Fibroblast of lung (primary cell): ENCODE measurements at regions not wholly inside any gene's neighbourhood (a gene's known extent, or its start where the extent isn't known, plus 50 kb on each side); places are given as distances from the start of the nearest gene placed in this dataset.

Experiments used
- DNase-seq, 2 donors: peaks; one replicate each; pipeline versions ENCODE4 v3.0.0 to v3.0.0-alpha.2; 2010; ENCODE audit warnings: low read depth in 2 of 2
- H2AFZ ChIP-seq: 2 replicates; pipeline ENCODE4 v1.5.1; 2012; ENCODE audit warnings: low read length, control low read depth, inconsistent platforms
- H3K27ac ChIP-seq: 2 replicates; pipeline ENCODE4 v1.5.1; 2011; ENCODE audit warnings: low read length, control low read depth; ENCODE audit not compliant: insufficient read depth
- H3K27me3 ChIP-seq: 2 replicates; pipeline ENCODE4 v1.5.1; 2011; ENCODE audit warnings: mild to moderate bottlenecking, low read length; ENCODE audit not compliant: control insufficient read depth, insufficient read depth
- H3K36me3 ChIP-seq: 2 replicates; pipeline ENCODE4 v1.5.1; 2011; ENCODE audit warnings: low read length; ENCODE audit not compliant: control insufficient read depth, insufficient read depth
- H3K4me1 ChIP-seq: 2 replicates; pipeline ENCODE4 v1.5.1; 2011; ENCODE audit warnings: low read length; ENCODE audit not compliant: control insufficient read depth, insufficient read depth; ENCODE audit errors: extremely low read depth
- H3K4me2 ChIP-seq: 2 replicates; pipeline ENCODE4 v1.5.1; 2011; ENCODE audit warnings: low read length, control low read depth; ENCODE audit not compliant: insufficient read depth; ENCODE audit errors: extremely low read depth
- H3K4me3 ChIP-seq, 4 experiments: fragments of 200-600 bp in 1 of 4; sonication (generic) in 1 of 4; replicated peaks in 1 of 4; 2 replicates each; pipeline ENCODE4 v1.5.1; 2011 to 2016; ENCODE audit warnings: low read length in 4 of 4, low read depth in 3 of 4, mild to moderate bottlenecking in 3 of 4, control low read depth in 2 of 4, inconsistent platforms in 1 of 4, mixed read lengths in 1 of 4; ENCODE audit not compliant: insufficient read depth in 1 of 4; ENCODE audit errors: control extremely low read depth in 1 of 4
- H3K79me2 ChIP-seq: 2 replicates; pipeline ENCODE4 v1.5.1; 2012; ENCODE audit warnings: mild to moderate bottlenecking, low read length, inconsistent platforms; ENCODE audit not compliant: control insufficient read depth, insufficient read depth
- H3K9ac ChIP-seq: 2 replicates; pipeline ENCODE4 v1.5.1; 2011; ENCODE audit warnings: mild to moderate bottlenecking, low read length, control low read depth; ENCODE audit not compliant: insufficient read depth
- H3K9me3 ChIP-seq: 2 replicates; pipeline ENCODE4 v1.5.1; 2012; ENCODE audit warnings: low read depth, low read length; ENCODE audit not compliant: control insufficient read depth, insufficient read depth
- H4K20me1 ChIP-seq: 2 replicates; pipeline ENCODE4 v1.5.1; 2011; ENCODE audit warnings: low read length; ENCODE audit not compliant: control insufficient read depth, insufficient read depth; ENCODE audit errors: extremely low read depth
- EZH2 ChIP-seq: IDR thresholded peaks from 2 replicates; pipeline ENCODE4 v1.5.1; 2012; ENCODE audit warnings: low read length, control low read depth, mild to moderate bottlenecking; ENCODE audit errors: missing control alignments
- TF ChIP-seq, protein P1 (sequence below), 2 donors: IDR thresholded peaks in 1 of 2; conservative IDR thresholded peaks in 1 of 2; 1 replicate in 1 of 2; 2 replicates in 1 of 2; pipeline ENCODE4 v1.5.1; 2011 to 2012; ENCODE audit warnings: low read length in 2 of 2, control low read depth in 1 of 2, inconsistent platforms in 1 of 2, low read depth in 1 of 2, mild to moderate bottlenecking in 1 of 2

- Histone ChIP-seq H2AFZ (no peak overlapping the region), H3K4me1 (no peaks in the 10 kb centered on the region), H3K79me2 (no peaks in the 10 kb centered on the region), H3K36me3 (no peaks in the 10 kb centered on the region), H3K9ac (no peak overlapping the region), H4K20me1 (no peaks in the 10 kb centered on the region), H3K4me2 (no peak overlapping the region), H3K27me3 (no peaks in the 10 kb centered on the region), H3K9me3 (no peaks in the 10 kb centered on the region), H3K27ac (no peak overlapping the region), H3K4me3 (no peak overlapping the region)
- TF ChIP-seq EZH2 = no peak
- TF ChIP-seq, protein P1, sequence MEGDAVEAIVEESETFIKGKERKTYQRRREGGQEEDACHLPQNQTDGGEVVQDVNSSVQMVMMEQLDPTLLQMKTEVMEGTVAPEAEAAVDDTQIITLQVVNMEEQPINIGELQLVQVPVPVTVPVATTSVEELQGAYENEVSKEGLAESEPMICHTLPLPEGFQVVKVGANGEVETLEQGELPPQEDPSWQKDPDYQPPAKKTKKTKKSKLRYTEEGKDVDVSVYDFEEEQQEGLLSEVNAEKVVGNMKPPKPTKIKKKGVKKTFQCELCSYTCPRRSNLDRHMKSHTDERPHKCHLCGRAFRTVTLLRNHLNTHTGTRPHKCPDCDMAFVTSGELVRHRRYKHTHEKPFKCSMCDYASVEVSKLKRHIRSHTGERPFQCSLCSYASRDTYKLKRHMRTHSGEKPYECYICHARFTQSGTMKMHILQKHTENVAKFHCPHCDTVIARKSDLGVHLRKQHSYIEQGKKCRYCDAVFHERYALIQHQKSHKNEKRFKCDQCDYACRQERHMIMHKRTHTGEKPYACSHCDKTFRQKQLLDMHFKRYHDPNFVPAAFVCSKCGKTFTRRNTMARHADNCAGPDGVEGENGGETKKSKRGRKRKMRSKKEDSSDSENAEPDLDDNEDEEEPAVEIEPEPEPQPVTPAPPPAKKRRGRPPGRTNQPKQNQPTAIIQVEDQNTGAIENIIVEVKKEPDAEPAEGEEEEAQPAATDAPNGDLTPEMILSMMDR (conservative IDR thresholded peaks at IDR 0.05 in 1 of 2, IDR thresholded peaks at IDR 0.05 in 1 of 2; ENCODE audit: low read depth in 1 of 2, low read length in 2 of 2) = no peak
- no peak for DNase-seq
Observed at GRCh38 chr11:7168741-7168990, 79.9 kb downstream of the RBMXL2 start.

DNA sequence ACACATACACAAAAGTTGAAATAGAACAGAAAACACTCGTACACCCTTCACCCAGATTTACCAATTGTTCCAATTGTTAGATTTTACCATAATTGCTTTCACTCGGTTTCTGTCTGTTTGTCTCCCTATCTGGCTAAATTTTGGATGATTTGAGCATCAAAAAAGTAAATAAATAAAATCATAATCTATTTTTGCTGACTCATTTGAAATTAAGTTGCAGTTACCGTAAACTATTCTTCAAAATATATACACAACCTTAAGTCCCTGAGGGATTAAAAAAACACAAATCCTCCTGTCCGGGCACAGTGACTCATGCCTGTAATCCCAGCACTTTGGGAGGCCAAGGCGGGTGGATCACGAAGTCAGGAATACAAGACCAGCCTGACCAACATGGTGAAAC lies 81.3 kb upstream of the SYT9 start:
- Histone ChIP-seq H2AFZ (no peak overlapping the region), H3K36me3 (no peaks in the 10 kb centered on the region), H3K9ac (no peak overlapping the region), H3K27me3 (no peaks in the 10 kb centered on the region), H4K20me1 (no peaks in the 10 kb centered on the region), H3K4me1 (no peaks in the 10 kb centered on the region), H3K27ac (no peak overlapping the region), H3K4me2 (no peak overlapping the region), H3K9me3 (no peaks in the 10 kb centered on the region), H3K4me3 (no peak overlapping the region), H3K79me2 (no peaks in the 10 kb centered on the region)
- no peak for DNase-seq
- no peak for TF ChIP-seq EZH2
- TF ChIP-seq, protein P1 (conservative IDR thresholded peaks at IDR 0.05 in 1 of 2, IDR thresholded peaks at IDR 0.05 in 1 of 2; ENCODE audit: low read depth in 1 of 2, low read length in 2 of 2) = no peak

- Histone ChIP-seq H3K79me2 (no peaks in the 10 kb centered on the region), H3K27ac (no peak overlapping the region), H3K4me1 (no peaks in the 10 kb centered on the region), H3K9ac (no peak overlapping the region), H4K20me1 (no peaks in the 10 kb centered on the region), H3K27me3 (no peaks in the 10 kb centered on the region), H3K9me3 (no peaks in the 10 kb centered on the region), H3K36me3 (no peaks in the 10 kb centered on the region), H3K4me2 (no peak overlapping the region), H3K4me3 (no peak overlapping the region), H2AFZ (no peak overlapping the region)
- no peak for DNase-seq
- TF ChIP-seq, protein P1 (conservative IDR thresholded peaks at IDR 0.05 in 1 of 2, IDR thresholded peaks at IDR 0.05 in 1 of 2; ENCODE audit: low read depth in 1 of 2, low read length in 2 of 2) = no peak
- TF ChIP-seq EZH2 = no peak
Observed at GRCh38 chr11:7175007-7175406, 76.7 kb upstream of the SYT9 start.
